Nephron (organoid): ENCODE measurements at regions not wholly inside any gene's neighbourhood (a gene's known extent, or its start where the extent isn't known, plus 50 kb on each side); places are given as distances from the start of the nearest gene placed in this dataset.
"Not testable (repeated sequence)": the region's sequence is repeated elsewhere in the genome, so short reads cannot be mapped to it uniquely, and the experiment has no call there.

ENCODE experiments used
- H3K27ac Mint-ChIP-seq, 3 experiments: 2 replicates each; pipeline ENCODE4 v1.8.0; 2020; ENCODE audit warnings: mixed read lengths in 3 of 3, mild to moderate bottlenecking in 2 of 3, moderate library complexity in 1 of 3
- H3K27me3 Mint-ChIP-seq: 2 replicates; pipeline ENCODE4 v1.8.0; 2021; ENCODE audit warnings: low read depth, mild to moderate bottlenecking, moderate library complexity, mixed read lengths
- H3K36me3 Mint-ChIP-seq: 2 replicates; pipeline ENCODE4 v1.8.0; 2020; ENCODE audit warnings: low read depth, mixed read lengths
- H3K4me1 Mint-ChIP-seq: 2 replicates; pipeline ENCODE4 v1.8.0; 2020; ENCODE audit warnings: mixed read lengths
- H3K4me3 Mint-ChIP-seq, 3 experiments: 2 replicates each; pipeline ENCODE4 v1.8.0; 2020; ENCODE audit warnings: mild to moderate bottlenecking in 3 of 3, mixed read lengths in 3 of 3, moderate library complexity in 2 of 3
- H3K9me3 Mint-ChIP-seq: 2 replicates; pipeline ENCODE4 v1.8.0; 2020; ENCODE audit warnings: mixed read lengths
- CTCF ChIP-seq, 3 experiments: fragments of 200-600 bp; sonication (generic); IDR thresholded peaks; one replicate each; pipeline ENCODE4 v1.5.0; 2021; ENCODE audit warnings: antibody characterized with exemption in 3 of 3; ENCODE audit not compliant: unreplicated experiment in 3 of 3

- no peaks in the 10 kb centered on the region for H3K27me3 Mint-ChIP-seq
- H3K4me3 Mint-ChIP-seq: no peak overlapping the region
- no peaks in the 10 kb centered on the region for H3K36me3 Mint-ChIP-seq
- TF ChIP-seq CTCF (IDR thresholded peaks at IDR 0.05; ENCODE audit: unreplicated experiment in 3 of 3): no peak
- no peak overlapping the region for H3K27ac Mint-ChIP-seq
- H3K4me1 Mint-ChIP-seq: peaks cover 8% of the 10 kb centered on the region
- no peaks in the 10 kb centered on the region for H3K9me3 Mint-ChIP-seq
These were observed 241.9 kb downstream of the ANTXR2 start for GRCh38 chr4:79831119-79831528.

- Mint-ChIP-seq H3K27ac (no peak overlapping the region), H3K4me1 (peaks cover 18% of the 10 kb centered on the region), H3K4me3 (no peak overlapping the region), H3K36me3 (no peaks in the 10 kb centered on the region), H3K27me3 (no peaks in the 10 kb centered on the region), H3K9me3 (peaks cover 3% of the 10 kb centered on the region)
- TF ChIP-seq CTCF (IDR thresholded peaks at IDR 0.05; ENCODE audit: unreplicated experiment in 3 of 3): no peak
These were observed 245.7 kb downstream of the ANTXR2 start for GRCh38 chr4:79827283-79827682.

- Mint-ChIP-seq H3K27ac (peak overlapping the region in 1 of 3 experiments; percentile 11), H3K9me3 (peaks cover 3% of the 10 kb centered on the region), H3K4me3 (no peak overlapping the region), H3K4me1 (peaks cover 10% of the 10 kb centered on the region), H3K27me3 (no peaks in the 10 kb centered on the region), H3K36me3 (no peaks in the 10 kb centered on the region)
- TF ChIP-seq CTCF (IDR thresholded peaks at IDR 0.05; ENCODE audit: unreplicated experiment in 3 of 3): no peak
These were observed 249.8 kb downstream of the ANTXR2 start for GRCh38 chr4:79823148-79823763.

GRCh38 chr4:79820427-79820826 is 252.6 kb downstream of the ANTXR2 start:
- TF ChIP-seq CTCF (IDR thresholded peaks at IDR 0.05; ENCODE audit: unreplicated experiment in 3 of 3): no peak
- Mint-ChIP-seq H3K9me3 (peaks cover 12% of the 10 kb centered on the region), H3K27me3 (no peaks in the 10 kb centered on the region)

GRCh38 chr4:79807933-79808332 is 265.1 kb downstream of the ANTXR2 start:
- H3K4me3 Mint-ChIP-seq, H3K36me3 Mint-ChIP-seq, H3K4me1 Mint-ChIP-seq, H3K27ac Mint-ChIP-seq, H3K27me3 Mint-ChIP-seq: not testable (repeated sequence)
- H3K9me3 Mint-ChIP-seq: peaks cover 13% of the 10 kb centered on the region

More at GRCh38 chr4:79820427-79820826, 252.6 kb downstream of the ANTXR2 start:
- H3K4me1 Mint-ChIP-seq: peaks cover 10% of the 10 kb centered on the region
- H3K36me3 Mint-ChIP-seq: no peaks in the 10 kb centered on the region
- no peak overlapping the region for H3K4me3 Mint-ChIP-seq
- no peak overlapping the region for H3K27ac Mint-ChIP-seq

GRCh38 chr4:79798047-79798446 is 275.0 kb downstream of the ANTXR2 start:
- Mint-ChIP-seq H3K4me1 (no peaks in the 10 kb centered on the region), H3K27ac (no peak overlapping the region), H3K36me3 (no peaks in the 10 kb centered on the region), H3K9me3 (no peaks in the 10 kb centered on the region), H3K27me3 (no peaks in the 10 kb centered on the region), H3K4me3 (no peak overlapping the region)
- no peak for TF ChIP-seq CTCF (IDR thresholded peaks at IDR 0.05; ENCODE audit: unreplicated experiment in 3 of 3)
